ENCODE measurements at regions not wholly inside any gene's neighbourhood (a gene's known extent, or its start where the extent isn't known, plus 50 kb on each side); places are given as distances from the start of the nearest gene placed in this dataset.

DNA sequence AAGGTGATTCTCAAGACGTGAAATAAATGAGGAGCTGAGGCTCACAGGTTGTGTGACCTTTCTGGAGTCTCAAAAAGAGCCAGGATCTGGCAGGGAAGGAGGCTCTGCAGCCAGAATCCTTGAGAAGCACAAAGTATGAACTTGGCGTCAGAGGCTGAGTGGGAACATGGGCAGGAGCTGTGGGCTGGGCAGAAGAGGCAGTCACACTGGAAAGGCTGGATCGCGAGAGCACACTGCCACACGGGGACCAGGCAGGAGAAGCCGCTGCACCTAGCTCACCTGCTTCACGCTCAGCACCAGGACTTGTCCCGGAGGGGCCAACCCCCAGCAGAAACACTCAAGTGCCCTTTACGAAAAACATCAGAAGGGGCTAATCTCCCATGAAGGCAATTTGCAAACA lies 535.0 kb downstream of the TNS3 start (continued):
- TF ChIP-seq, protein P1, sequence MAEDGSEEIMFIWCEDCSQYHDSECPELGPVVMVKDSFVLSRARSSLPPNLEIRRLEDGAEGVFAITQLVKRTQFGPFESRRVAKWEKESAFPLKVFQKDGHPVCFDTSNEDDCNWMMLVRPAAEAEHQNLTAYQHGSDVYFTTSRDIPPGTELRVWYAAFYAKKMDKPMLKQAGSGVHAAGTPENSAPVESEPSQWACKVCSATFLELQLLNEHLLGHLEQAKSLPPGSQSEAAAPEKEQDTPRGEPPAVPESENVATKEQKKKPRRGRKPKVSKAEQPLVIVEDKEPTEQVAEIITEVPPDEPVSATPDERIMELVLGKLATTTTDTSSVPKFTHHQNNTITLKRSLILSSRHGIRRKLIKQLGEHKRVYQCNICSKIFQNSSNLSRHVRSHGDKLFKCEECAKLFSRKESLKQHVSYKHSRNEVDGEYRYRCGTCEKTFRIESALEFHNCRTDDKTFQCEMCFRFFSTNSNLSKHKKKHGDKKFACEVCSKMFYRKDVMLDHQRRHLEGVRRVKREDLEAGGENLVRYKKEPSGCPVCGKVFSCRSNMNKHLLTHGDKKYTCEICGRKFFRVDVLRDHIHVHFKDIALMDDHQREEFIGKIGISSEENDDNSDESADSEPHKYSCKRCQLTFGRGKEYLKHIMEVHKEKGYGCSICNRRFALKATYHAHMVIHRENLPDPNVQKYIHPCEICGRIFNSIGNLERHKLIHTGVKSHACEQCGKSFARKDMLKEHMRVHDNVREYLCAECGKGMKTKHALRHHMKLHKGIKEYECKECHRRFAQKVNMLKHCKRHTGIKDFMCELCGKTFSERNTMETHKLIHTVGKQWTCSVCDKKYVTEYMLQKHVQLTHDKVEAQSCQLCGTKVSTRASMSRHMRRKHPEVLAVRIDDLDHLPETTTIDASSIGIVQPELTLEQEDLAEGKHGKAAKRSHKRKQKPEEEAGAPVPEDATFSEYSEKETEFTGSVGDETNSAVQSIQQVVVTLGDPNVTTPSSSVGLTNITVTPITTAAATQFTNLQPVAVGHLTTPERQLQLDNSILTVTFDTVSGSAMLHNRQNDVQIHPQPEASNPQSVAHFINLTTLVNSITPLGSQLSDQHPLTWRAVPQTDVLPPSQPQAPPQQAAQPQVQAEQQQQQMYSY (CRISPR knock-in tag; IDR thresholded peaks at IDR 0.05): no peak
- TF ChIP-seq, protein P2, sequence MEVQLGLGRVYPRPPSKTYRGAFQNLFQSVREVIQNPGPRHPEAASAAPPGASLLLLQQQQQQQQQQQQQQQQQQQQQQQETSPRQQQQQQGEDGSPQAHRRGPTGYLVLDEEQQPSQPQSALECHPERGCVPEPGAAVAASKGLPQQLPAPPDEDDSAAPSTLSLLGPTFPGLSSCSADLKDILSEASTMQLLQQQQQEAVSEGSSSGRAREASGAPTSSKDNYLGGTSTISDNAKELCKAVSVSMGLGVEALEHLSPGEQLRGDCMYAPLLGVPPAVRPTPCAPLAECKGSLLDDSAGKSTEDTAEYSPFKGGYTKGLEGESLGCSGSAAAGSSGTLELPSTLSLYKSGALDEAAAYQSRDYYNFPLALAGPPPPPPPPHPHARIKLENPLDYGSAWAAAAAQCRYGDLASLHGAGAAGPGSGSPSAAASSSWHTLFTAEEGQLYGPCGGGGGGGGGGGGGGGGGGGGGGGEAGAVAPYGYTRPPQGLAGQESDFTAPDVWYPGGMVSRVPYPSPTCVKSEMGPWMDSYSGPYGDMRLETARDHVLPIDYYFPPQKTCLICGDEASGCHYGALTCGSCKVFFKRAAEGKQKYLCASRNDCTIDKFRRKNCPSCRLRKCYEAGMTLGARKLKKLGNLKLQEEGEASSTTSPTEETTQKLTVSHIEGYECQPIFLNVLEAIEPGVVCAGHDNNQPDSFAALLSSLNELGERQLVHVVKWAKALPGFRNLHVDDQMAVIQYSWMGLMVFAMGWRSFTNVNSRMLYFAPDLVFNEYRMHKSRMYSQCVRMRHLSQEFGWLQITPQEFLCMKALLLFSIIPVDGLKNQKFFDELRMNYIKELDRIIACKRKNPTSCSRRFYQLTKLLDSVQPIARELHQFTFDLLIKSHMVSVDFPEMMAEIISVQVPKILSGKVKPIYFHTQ (CRISPR knock-in tag; IDR thresholded peaks at IDR 0.05): no peak
- TF ChIP-seq, protein P3, sequence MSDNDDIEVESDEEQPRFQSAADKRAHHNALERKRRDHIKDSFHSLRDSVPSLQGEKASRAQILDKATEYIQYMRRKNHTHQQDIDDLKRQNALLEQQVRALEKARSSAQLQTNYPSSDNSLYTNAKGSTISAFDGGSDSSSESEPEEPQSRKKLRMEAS (CRISPR knock-in tag; IDR thresholded peaks at IDR 0.05): no peak
- TF ChIP-seq JUN (CRISPR knock-in tag; IDR thresholded peaks at IDR 0.05) (no peak), CBFB (CRISPR knock-in tag; IDR thresholded peaks at IDR 0.05; ENCODE audit: low read depth) (no peak), NFE2L1 (CRISPR knock-in tag; IDR thresholded peaks at IDR 0.05) (no peak), MYBL2 (CRISPR knock-in tag; IDR thresholded peaks at IDR 0.05) (no peak)
- TF ChIP-seq, protein P4, sequence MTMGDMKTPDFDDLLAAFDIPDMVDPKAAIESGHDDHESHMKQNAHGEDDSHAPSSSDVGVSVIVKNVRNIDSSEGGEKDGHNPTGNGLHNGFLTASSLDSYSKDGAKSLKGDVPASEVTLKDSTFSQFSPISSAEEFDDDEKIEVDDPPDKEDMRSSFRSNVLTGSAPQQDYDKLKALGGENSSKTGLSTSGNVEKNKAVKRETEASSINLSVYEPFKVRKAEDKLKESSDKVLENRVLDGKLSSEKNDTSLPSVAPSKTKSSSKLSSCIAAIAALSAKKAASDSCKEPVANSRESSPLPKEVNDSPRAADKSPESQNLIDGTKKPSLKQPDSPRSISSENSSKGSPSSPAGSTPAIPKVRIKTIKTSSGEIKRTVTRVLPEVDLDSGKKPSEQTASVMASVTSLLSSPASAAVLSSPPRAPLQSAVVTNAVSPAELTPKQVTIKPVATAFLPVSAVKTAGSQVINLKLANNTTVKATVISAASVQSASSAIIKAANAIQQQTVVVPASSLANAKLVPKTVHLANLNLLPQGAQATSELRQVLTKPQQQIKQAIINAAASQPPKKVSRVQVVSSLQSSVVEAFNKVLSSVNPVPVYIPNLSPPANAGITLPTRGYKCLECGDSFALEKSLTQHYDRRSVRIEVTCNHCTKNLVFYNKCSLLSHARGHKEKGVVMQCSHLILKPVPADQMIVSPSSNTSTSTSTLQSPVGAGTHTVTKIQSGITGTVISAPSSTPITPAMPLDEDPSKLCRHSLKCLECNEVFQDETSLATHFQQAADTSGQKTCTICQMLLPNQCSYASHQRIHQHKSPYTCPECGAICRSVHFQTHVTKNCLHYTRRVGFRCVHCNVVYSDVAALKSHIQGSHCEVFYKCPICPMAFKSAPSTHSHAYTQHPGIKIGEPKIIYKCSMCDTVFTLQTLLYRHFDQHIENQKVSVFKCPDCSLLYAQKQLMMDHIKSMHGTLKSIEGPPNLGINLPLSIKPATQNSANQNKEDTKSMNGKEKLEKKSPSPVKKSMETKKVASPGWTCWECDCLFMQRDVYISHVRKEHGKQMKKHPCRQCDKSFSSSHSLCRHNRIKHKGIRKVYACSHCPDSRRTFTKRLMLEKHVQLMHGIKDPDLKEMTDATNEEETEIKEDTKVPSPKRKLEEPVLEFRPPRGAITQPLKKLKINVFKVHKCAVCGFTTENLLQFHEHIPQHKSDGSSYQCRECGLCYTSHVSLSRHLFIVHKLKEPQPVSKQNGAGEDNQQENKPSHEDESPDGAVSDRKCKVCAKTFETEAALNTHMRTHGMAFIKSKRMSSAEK (CRISPR knock-in tag; IDR thresholded peaks at IDR 0.05; ENCODE audit: borderline replicate concordance): no peak
- TF ChIP-seq, protein P5, sequence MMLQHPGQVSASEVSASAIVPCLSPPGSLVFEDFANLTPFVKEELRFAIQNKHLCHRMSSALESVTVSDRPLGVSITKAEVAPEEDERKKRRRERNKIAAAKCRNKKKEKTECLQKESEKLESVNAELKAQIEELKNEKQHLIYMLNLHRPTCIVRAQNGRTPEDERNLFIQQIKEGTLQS (CRISPR knock-in tag; conservative IDR thresholded peaks at IDR 0.05): no peak

DNA sequence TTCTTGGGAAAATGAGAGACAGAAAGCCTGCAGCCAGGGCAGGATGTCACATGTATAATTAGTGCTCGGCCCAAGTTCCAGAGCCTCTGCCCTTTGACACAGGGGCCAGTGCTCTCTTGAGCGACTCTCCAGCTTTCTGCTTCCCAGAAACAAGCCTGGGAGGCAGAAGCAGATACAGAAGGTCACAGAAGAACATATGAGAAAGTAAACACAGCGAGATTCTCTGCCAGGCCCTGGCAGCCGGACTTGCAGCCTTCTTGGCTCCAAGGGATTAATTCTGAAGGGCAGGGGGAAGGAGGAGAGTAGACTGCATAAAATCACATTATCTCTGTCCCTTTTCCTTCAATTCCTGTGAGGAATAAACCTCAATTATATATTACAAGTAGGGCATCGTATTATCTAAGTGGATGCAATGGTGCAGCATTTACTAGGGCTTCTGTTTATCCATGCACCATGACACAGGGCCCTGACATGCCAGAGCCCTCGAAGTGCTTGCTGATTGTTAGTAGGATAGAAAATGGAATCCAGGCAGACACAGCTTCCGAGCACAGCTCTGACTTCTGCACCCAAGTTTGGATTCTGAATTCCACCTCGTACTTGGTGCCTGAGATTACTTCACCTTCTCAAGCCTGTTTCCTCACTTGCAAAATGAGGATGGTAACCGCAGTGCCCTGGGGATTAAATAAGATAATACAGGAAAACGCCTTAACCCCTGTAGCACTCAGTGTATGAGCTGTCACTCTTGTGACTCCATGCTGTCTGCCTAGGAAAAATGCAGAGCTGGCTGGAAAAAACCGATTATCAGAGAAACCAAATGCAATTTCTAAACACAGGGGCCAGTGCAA lies 536.5 kb downstream of the TNS3 start:
- H3K4me1 Mint-ChIP-seq: peaks cover 18% of the 10 kb centered on the region
- POLR2A ChIA-PET: no interaction called here
- no peaks in the 10 kb centered on the region for H3K36me3 Mint-ChIP-seq
- ATAC-seq: no peak
- no peak overlapping the region for H3K27ac Mint-ChIP-seq
- H3K4me3 Mint-ChIP-seq: no peak overlapping the region
- CTCF ChIA-PET: interaction anchor here (1.5 kb wide), 1 partner anchor 56 kb away, joined by 3 read pairs; no protein-coding TSS in a partner anchor
- DNase-seq (ENCODE audit: low spot score): no peak
- peaks cover 33% of the 10 kb centered on the region for H3K27me3 Mint-ChIP-seq (ENCODE audit: low read depth)
- H3K9me3 Mint-ChIP-seq: no peaks in the 10 kb centered on the region
- no peak for TF ChIP-seq ZNF263 (CRISPR knock-in tag; IDR thresholded peaks at IDR 0.05; ENCODE audit: low read depth)
- TF ChIP-seq, protein P6, sequence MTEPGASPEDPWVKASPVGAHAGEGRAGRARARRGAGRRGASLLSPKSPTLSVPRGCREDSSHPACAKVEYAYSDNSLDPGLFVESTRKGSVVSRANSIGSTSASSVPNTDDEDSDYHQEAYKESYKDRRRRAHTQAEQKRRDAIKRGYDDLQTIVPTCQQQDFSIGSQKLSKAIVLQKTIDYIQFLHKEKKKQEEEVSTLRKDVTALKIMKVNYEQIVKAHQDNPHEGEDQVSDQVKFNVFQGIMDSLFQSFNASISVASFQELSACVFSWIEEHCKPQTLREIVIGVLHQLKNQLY (CRISPR knock-in tag; IDR thresholded peaks at IDR 0.05): no peak
- TF ChIP-seq JUN (CRISPR knock-in tag; IDR thresholded peaks at IDR 0.05): no peak
- no peak for TF ChIP-seq CREB1 (CRISPR knock-in tag; IDR thresholded peaks at IDR 0.05)
- no peak for TF ChIP-seq PRRX2 (CRISPR knock-in tag; IDR thresholded peaks at IDR 0.05)
- TF ChIP-seq, protein P7, sequence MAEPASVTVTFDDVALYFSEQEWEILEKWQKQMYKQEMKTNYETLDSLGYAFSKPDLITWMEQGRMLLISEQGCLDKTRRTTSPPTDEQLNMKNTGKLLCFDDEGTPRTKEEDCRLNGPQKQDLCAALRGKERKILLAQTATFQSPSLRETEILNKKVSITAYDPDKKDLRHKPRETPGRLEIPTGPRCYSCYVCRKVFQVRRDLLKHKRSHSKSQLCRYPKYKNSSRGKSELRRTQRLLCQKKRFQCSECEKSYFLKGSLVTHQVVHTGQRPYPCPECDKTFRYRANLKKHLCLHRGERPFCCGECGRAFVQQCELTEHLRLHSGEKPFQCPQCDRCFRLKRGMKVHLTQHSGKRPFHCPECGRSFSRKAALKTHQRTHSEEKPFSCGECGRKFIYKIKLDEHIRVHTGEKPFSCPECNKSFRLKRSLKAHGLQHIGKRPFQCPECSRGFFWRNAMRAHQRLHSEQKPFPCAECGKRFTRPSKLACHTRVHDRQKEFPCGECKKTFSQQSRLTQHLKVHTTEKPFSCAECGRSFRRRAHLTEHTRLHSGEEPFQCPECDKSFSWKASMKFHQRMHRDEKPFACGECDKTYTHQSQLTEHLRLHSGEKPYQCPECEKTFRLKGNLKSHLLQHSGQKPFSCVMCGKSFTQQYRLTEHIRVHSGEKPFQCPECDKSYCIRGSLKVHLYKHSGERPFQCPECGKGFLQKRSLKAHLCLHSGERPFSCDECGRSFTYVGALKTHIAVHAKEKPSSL (CRISPR knock-in tag; conservative IDR thresholded peaks at IDR 0.05): no peak
- no peak for TF ChIP-seq GABPB1 (CRISPR knock-in tag; IDR thresholded peaks at IDR 0.05)
- TF ChIP-seq, protein P8, sequence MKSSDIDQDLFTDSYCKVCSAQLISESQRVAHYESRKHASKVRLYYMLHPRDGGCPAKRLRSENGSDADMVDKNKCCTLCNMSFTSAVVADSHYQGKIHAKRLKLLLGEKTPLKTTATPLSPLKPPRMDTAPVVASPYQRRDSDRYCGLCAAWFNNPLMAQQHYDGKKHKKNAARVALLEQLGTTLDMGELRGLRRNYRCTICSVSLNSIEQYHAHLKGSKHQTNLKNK (CRISPR knock-in tag; IDR thresholded peaks at IDR 0.05): no peak
- no peak for TF ChIP-seq MXD4 (CRISPR knock-in tag; IDR thresholded peaks at IDR 0.05; ENCODE audit: borderline replicate concordance)
- TF ChIP-seq NFYB (CRISPR knock-in tag; conservative IDR thresholded peaks at IDR 0.05; ENCODE audit: low read depth): no peak
- TF ChIP-seq ZNF121 (CRISPR knock-in tag; IDR thresholded peaks at IDR 0.05): no peak
- TF ChIP-seq NFE2L1 (CRISPR knock-in tag; IDR thresholded peaks at IDR 0.05): no peak
- TF ChIP-seq KAT7 (CRISPR knock-in tag; IDR thresholded peaks at IDR 0.05; ENCODE audit: borderline replicate concordance): no peak
- TF ChIP-seq TEAD1 (CRISPR knock-in tag; IDR thresholded peaks at IDR 0.05): no peak
